PC-3 (cell line): ENCODE measurements at regions not wholly inside any gene's neighbourhood (a gene's known extent, or its start where the extent isn't known, plus 50 kb on each side); places are given as distances from the start of the nearest gene placed in this dataset.

Experiments used
- ATAC-seq: fragments of 200-7000 bp; cut with Tn5 transposase; 2 replicates; pipeline ENCODE4 v1.9.1; 2020; ENCODE audit warnings: mild to moderate bottlenecking, moderate library complexity
- BruUV-seq: library from RNA; stranded (reverse); fragments of 400-500 nt; replicated peaks from 2 replicates; lab custom pipeline; 2021; lab: Mats Ljungman, UMichigan
- CTCF ChIA-PET: fragments of 300-600 bp; sonication (Branson Sonifier 250); formaldehyde crosslinking; loops from one replicate; lab custom pipeline; 2022; ENCODE audit warnings: antibody characterized with exemption; lab: Charles Lee
- POLR2A ChIA-PET: fragments of 300-600 bp; sonication (Branson Sonifier 250); formaldehyde crosslinking; loops from one replicate; lab custom pipeline; 2022; ENCODE audit warnings: antibody characterized with exemption; ENCODE audit not compliant: unreplicated experiment; lab: Charles Lee
- DNase-seq: peaks from one replicate; pipeline ENCODE4 v3.0.0-alpha.2; 2015
- H2AFZ ChIP-seq: fragments of 300-600 bp; sonication (generic); 2 replicates; pipeline ENCODE4 v1.6.0; 2016; ENCODE audit warnings: antibody characterized with exemption, low read length
- H3F3A ChIP-seq: fragments of 300-600 bp; sonication (generic); one replicate; pipeline ENCODE4 v1.6.0; 2017; ENCODE audit warnings: antibody characterized with exemption, low read length, control low read depth, mild to moderate bottlenecking; ENCODE audit not compliant: unreplicated experiment
- H3K27ac ChIP-seq: fragments of 300-600 bp; sonication (generic); 2 replicates; pipeline ENCODE4 v1.5.1; 2016; ENCODE audit warnings: mild to moderate bottlenecking, low read length
- H3K27me3 ChIP-seq: fragments of 300-600 bp; sonication (generic); 2 replicates; pipeline ENCODE4 v1.6.1; 2016; ENCODE audit warnings: low read length, mixed read lengths
- H3K36me3 ChIP-seq: fragments of 300-600 bp; sonication (generic); 2 replicates; pipeline ENCODE4 v1.6.1; 2016; ENCODE audit warnings: low read depth, mixed run types, low read length, mixed read lengths
- H3K4me1 ChIP-seq: fragments of 300-600 bp; sonication (generic); 2 replicates; pipeline ENCODE4 v1.5.1; 2016; ENCODE audit warnings: low read length; ENCODE audit not compliant: insufficient read depth
- H3K4me2 ChIP-seq: fragments of 300-600 bp; sonication (generic); 2 replicates; pipeline ENCODE4 v1.6.0; 2016; ENCODE audit warnings: low read length
- H3K4me3 ChIP-seq: fragments of 300-600 bp; sonication (generic); 2 replicates; pipeline ENCODE4 v1.5.1; 2016; ENCODE audit warnings: mild to moderate bottlenecking, low read length, mixed read lengths
- H3K79me2 ChIP-seq: fragments of 300-600 bp; sonication (generic); 2 replicates; pipeline ENCODE4 v1.6.1; 2017; ENCODE audit warnings: low read length, mixed read lengths
- H3K9ac ChIP-seq: fragments of 300-600 bp; sonication (generic); 2 replicates; pipeline ENCODE4 v1.6.0; 2016; ENCODE audit warnings: mild to moderate bottlenecking, low read length
- H3K9me2 ChIP-seq: fragments of 300-600 bp; sonication (generic); replicated peaks from 2 replicates; pipeline ENCODE4 v1.6.1; 2016; ENCODE audit warnings: mixed run types, low read length, mixed read lengths
- H3K9me3 ChIP-seq: fragments of 300-600 bp; sonication (generic); 2 replicates; pipeline ENCODE4 v1.6.1; 2016; ENCODE audit warnings: low read length, mixed read lengths
- H4K20me1 ChIP-seq: fragments of 300-600 bp; sonication (generic); 2 replicates; pipeline ENCODE4 v1.6.1; 2016; ENCODE audit warnings: low read length, mixed read lengths
- CTCF ChIP-seq: fragments of 300-600 bp; sonication (generic); conservative IDR thresholded peaks from 2 replicates; pipeline ENCODE4 v1.5.1; 2017; ENCODE audit warnings: antibody characterized with exemption, low read depth, mild to moderate bottlenecking, low read length
- EZH2 ChIP-seq: fragments of 300-600 bp; sonication (generic); IDR thresholded peaks from one replicate; pipeline ENCODE4 v1.6.1; 2017; ENCODE audit warnings: antibody characterized with exemption, mild to moderate bottlenecking, low read length; ENCODE audit not compliant: unreplicated experiment
- EZH2phosphoT487 ChIP-seq: fragments of 300-600 bp; sonication (generic); IDR thresholded peaks from 2 replicates; pipeline ENCODE4 v1.6.1; 2018; ENCODE audit warnings: mild to moderate bottlenecking, antibody characterized with exemption, low read length, borderline replicate concordance
- intact Hi-C: fragments of 100-400 bp; cut with micrococcal nuclease; formaldehyde crosslinking; loops from 2 replicates; pipeline ENCODE4 v1.9.0; 2023

GRCh38 chr16:63385714-63386432 lies 1349.6 kb upstream of the CDH8 start:
- no peaks in the 10 kb centered on the region for H3K4me1 ChIP-seq
- ChIA-PET CTCF (no interaction called here), POLR2A (no interaction called here)
- no peaks in the 10 kb centered on the region for H3K36me3 ChIP-seq
- DNase-seq (no peak), ATAC-seq (no peak)
- no peak overlapping the region for H2AFZ ChIP-seq
- H3K4me3 ChIP-seq: no peak overlapping the region
- H3F3A ChIP-seq: no peaks in the 10 kb centered on the region
- BruUV-seq: no TSS peak
- no peaks in the 10 kb centered on the region for H4K20me1 ChIP-seq
- peaks cover 10% of the 10 kb centered on the region for H3K27me3 ChIP-seq
- no peaks in the 10 kb centered on the region for H3K79me2 ChIP-seq
- intact Hi-C loops: no loop called here
- no peak overlapping the region for H3K27ac ChIP-seq
- TF ChIP-seq EZH2: no peak
- TF ChIP-seq EZH2phosphoT487: no peak
- TF ChIP-seq CTCF: no peak
- H3K9me2 ChIP-seq: no peaks in the 10 kb centered on the region
- no peaks in the 10 kb centered on the region for H3K9me3 ChIP-seq
- no peak overlapping the region for H3K9ac ChIP-seq
- no peak overlapping the region for H3K4me2 ChIP-seq

- Histone ChIP-seq H3K4me3 (no peak overlapping the region), H3K36me3 (no peaks in the 10 kb centered on the region), H3K79me2 (no peaks in the 10 kb centered on the region), H4K20me1 (no peaks in the 10 kb centered on the region), H3K4me1 (no peaks in the 10 kb centered on the region), H3F3A (no peaks in the 10 kb centered on the region), H3K4me2 (no peak overlapping the region), H3K27me3 (no peaks in the 10 kb centered on the region), H2AFZ (no peak overlapping the region), H3K9me3 (no peaks in the 10 kb centered on the region), H3K9ac (no peak overlapping the region), H3K9me2 (no peaks in the 10 kb centered on the region), H3K27ac (no peak overlapping the region)
- ChIA-PET POLR2A (no interaction called here), CTCF (no interaction called here)
- no TSS peak for BruUV-seq
- no peak for DNase-seq
- TF ChIP-seq EZH2 (no peak), EZH2phosphoT487 (no peak), CTCF (no peak)
- intact Hi-C loops: no loop called here
- no peak for ATAC-seq
Measured at GRCh38 chr16:63373744-63374143, 1337.5 kb upstream of the CDH8 start.

- ChIA-PET CTCF (no interaction called here), POLR2A (no interaction called here)
- Histone ChIP-seq H4K20me1 (no peaks in the 10 kb centered on the region), H3K9me2 (no peaks in the 10 kb centered on the region), H3K9me3 (no peaks in the 10 kb centered on the region), H2AFZ (no peak overlapping the region), H3K4me2 (no peak overlapping the region), H3K4me1 (no peaks in the 10 kb centered on the region), H3K36me3 (no peaks in the 10 kb centered on the region), H3K9ac (no peak overlapping the region), H3K27me3 (no peaks in the 10 kb centered on the region), H3K4me3 (no peak overlapping the region), H3K27ac (no peak overlapping the region), H3F3A (no peaks in the 10 kb centered on the region), H3K79me2 (no peaks in the 10 kb centered on the region)
- TF ChIP-seq EZH2 (no peak), EZH2phosphoT487 (no peak), CTCF (no peak)
- no TSS peak for BruUV-seq
- intact Hi-C loops: no loop called here
- ATAC-seq: no peak
- DNase-seq: no peak
Measured at GRCh38 chr16:63372815-63373214, 1336.6 kb upstream of the CDH8 start.
